ENCODE measurements at regions not wholly inside any gene's neighbourhood (a gene's known extent, or its start where the extent isn't known, plus 50 kb on each side); places are given as distances from the start of the nearest gene placed in this dataset.
A peak's percentile ranks its signal among the peaks of the same experiment; 100 is the strongest.

GRCh38 chr2:181289698-181290097 is 167.5 kb upstream of the ITGA4 start:
- ATAC-seq (no peak), DNase-seq (no peak)
- Histone ChIP-seq H3K27ac (no peak overlapping the region), H3K9me3 (no peaks in the 10 kb centered on the region), H3K36me3 (no peaks in the 10 kb centered on the region), H3K4me1 (no peaks in the 10 kb centered on the region), H3K4me3 (no peak overlapping the region), H3K27me3 (no peaks in the 10 kb centered on the region)
- intact Hi-C loops (cut with DNase I), result no loop called here
- TF ChIP-seq CTCF (IDR thresholded peaks at IDR 0.05), result no peak

GRCh38 chr2:181290182-181290581 is 167.0 kb upstream of the ITGA4 start:
- intact Hi-C loops (cut with DNase I), result no loop called here
- Histone ChIP-seq H3K4me3 (no peak overlapping the region), H3K36me3 (no peaks in the 10 kb centered on the region), H3K9me3 (no peaks in the 10 kb centered on the region), H3K27me3 (no peaks in the 10 kb centered on the region), H3K4me1 (no peaks in the 10 kb centered on the region), H3K27ac (no peak overlapping the region)
- ATAC-seq, result no peak
- no peak for TF ChIP-seq CTCF (IDR thresholded peaks at IDR 0.05)
- DNase-seq, result no peak

DNA sequence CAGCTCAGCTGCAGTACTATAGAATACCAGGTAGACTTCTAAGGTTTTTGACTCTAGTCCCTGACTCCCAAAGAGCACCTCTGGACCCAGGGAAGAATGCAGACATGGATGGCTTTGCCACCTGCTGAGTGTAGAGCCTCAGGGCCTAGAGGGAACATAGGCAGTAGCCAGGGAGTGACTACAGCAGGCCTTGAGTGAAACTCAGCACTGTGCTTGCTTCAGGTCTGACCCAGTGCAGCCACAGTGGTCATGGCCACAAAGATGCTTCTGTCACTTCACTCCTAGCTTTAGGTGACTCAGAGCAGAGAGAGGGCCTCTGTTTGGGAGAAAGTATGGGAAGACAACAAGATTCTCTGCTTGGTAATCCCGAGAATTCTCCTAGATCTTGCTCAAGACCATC is 162.2 kb upstream of the ITGA4 start:
- TF ChIP-seq CTCF (IDR thresholded peaks at IDR 0.05), result no peak
- DNase-seq (no peak), ATAC-seq (no peak)
- intact Hi-C loops (cut with DNase I), result no loop called here
- no peaks in the 10 kb centered on the region for H3K4me1 ChIP-seq
- no peaks in the 10 kb centered on the region for H3K9me3 ChIP-seq
- H3K36me3 ChIP-seq, result no peaks in the 10 kb centered on the region
- H3K27ac ChIP-seq, result no peak overlapping the region
- no peaks in the 10 kb centered on the region for H3K27me3 ChIP-seq
- no peak overlapping the region for H3K4me3 ChIP-seq

GRCh38 chr2:181300600-181301291 is 156.4 kb upstream of the ITGA4 start:
- DNase-seq (no peak), ATAC-seq (peak; percentile 55)
- Histone ChIP-seq H3K27ac (no peak overlapping the region), H3K9me3 (no peaks in the 10 kb centered on the region), H3K36me3 (no peaks in the 10 kb centered on the region), H3K4me3 (no peak overlapping the region), H3K4me1 (peaks cover 3% of the 10 kb centered on the region), H3K27me3 (no peaks in the 10 kb centered on the region)
- intact Hi-C loops (cut with DNase I), result no loop called here
- TF ChIP-seq CTCF (IDR thresholded peaks at IDR 0.05), result no peak

DNA sequence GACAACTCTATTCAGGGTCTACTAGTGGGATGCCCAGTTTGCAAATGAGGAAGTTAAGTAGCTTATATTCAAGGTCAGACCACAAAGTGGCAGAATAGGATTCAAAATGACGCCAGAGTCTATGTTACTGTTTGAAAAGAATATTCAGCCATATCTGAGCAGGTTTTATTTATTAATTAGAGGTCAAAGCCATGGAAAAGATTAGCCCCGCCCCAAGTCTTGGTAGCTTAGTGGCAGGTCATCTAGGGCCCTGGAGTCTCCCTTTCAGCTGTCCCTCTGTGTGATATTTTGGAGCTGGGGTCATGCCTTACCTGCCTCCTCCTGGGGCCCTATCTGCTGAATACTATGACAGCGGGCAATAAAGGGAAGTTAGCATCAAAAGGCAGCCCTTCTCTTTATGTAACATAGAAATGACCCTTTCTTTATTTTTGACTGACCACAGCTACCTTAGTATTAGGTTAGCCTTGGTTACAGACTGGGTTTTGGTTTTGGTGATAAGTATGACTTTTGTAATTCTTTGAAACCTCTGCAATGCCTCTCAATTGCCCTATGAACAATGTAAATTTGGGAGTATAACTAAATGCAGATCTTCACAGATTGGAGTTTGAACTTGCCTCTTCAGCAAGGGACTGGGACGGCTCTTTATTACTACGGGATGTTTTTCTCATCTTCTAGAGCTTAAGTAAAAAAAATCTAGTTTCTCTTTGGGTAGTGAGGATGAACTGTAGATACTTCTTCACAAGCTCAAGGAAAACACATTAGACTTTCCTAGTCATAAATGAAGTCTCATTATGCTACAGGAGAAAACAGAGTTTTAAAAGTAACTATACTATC is 153.0 kb upstream of the ITGA4 start:
- peak overlapping the region; percentile 2 for H3K27ac ChIP-seq
- ATAC-seq (peak; percentile 37), DNase-seq (no peak)
- TF ChIP-seq CTCF (IDR thresholded peaks at IDR 0.05), result no peak
- H3K4me3 ChIP-seq, result no peak overlapping the region
- H3K4me1 ChIP-seq, result peaks cover 3% of the 10 kb centered on the region
- intact Hi-C loops (cut with DNase I), result no loop called here
- H3K9me3 ChIP-seq, result no peaks in the 10 kb centered on the region
- no peaks in the 10 kb centered on the region for H3K36me3 ChIP-seq
- no peaks in the 10 kb centered on the region for H3K27me3 ChIP-seq

All from upper lobe of right lung (tissue), 1 donor.